HG02642 (cell line): ENCODE measurements at regions not wholly inside any gene's neighbourhood (a gene's known extent, or its start where the extent isn't known, plus 50 kb on each side); places are given as distances from the start of the nearest gene placed in this dataset.
"Not testable (repeated sequence)": the region's sequence is repeated elsewhere in the genome, so short reads cannot be mapped to it uniquely, and the experiment has no call there.

ENCODE experiments used
- ATAC-seq: cut with Tn5 transposase; IDR thresholded peaks from one replicate; pipeline ENCODE4 v1.9.1; 2021; ENCODE audit warnings: mild to moderate bottlenecking; ENCODE audit not compliant: unreplicated experiment, poor library complexity

DNA sequence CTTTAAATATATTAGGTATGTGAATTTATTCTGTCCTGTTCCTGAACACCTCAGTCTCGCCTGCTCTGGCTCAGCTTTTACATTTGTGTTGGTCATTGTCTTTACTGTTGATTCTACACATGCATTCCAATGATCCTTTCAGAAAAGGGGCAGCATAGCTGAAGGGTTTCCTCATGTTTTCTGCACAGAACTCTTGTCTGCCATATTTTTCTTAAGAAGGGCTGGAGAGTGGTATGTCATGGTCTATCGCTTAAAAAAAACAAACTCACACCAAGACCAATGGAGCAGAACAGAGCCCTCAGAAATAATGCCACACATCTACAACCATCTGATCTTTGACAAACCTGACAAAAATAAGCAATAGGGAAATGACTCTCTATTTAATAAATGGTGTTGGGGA lies 215.8 kb upstream of the HSFY2 start:
- ATAC-seq, result no peak

DNA sequence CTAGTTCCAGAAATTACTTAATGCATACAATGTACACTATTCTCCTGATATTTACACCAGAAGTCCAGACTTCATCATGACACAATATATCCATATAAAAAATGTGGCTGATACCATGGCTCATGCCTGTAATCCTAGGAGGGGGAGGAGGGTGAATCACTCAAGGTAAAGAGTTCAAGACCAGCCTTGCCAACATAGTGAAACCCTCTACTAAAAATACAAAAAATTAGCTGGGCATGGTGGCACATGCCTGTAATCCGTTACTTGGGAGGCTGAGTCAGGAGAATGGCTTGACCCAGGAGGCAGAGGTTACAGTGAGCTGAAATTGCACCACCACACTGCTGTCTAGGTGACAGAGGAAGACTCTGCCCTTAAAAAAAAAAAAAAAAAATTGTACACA lies 192.5 kb upstream of the HSFY2 start:
- ATAC-seq, result no peak

DNA sequence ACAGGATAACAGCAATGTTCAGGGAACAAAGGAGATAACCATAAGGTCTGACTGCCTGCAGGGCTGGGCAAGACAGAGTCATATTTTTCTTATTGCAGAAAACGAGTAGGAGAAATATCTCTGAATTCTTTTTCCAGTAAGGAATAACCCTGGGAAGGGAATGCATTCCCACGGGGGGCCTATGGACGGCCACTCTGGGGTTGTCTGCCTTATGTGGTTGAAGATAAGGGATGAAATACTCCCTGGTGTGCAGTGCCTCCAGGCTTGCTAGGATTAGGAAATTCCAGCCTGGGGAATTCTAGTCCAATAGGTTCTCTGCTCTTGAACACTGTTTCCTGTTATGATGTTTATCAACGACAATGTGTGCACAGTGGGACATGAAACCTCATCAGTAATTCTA lies 185.3 kb upstream of the HSFY2 start:
- ATAC-seq, result no peak

DNA sequence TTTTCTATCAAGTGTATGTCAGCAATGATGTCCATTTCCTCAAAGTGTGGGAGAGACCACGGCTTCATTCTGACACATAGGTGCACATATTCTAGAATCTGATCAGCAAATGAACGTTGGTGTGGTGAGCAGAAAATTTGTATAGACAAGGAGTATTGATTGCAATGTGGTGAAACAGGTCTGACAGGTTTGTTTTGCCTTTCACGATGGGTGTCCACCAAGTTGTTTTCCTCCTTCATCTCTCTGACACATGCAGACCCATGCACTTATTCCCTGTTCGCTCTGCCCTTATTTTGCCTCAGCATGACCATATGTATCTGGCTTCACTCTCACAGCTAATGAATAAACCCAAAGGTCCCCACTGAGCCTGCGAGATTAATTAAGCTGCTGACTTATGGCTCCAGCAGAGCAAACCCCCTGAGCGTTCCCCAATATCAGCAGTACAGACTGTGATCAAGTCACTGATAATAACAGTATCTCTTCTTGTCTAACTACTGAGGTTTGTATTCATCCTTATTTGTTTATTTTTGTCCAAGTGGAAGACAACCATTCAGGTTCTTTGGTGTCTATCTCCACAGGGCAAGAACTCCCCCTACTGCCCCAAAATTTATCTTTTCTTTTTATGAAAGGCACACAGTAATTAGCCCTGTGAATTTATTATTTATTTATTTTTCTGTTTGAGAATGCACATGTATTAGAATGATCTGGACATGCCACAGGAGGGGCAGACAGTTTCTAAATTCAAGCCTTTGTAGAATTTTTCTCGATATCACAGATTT lies 178.3 kb upstream of the HSFY2 start:
- no peak for ATAC-seq

DNA sequence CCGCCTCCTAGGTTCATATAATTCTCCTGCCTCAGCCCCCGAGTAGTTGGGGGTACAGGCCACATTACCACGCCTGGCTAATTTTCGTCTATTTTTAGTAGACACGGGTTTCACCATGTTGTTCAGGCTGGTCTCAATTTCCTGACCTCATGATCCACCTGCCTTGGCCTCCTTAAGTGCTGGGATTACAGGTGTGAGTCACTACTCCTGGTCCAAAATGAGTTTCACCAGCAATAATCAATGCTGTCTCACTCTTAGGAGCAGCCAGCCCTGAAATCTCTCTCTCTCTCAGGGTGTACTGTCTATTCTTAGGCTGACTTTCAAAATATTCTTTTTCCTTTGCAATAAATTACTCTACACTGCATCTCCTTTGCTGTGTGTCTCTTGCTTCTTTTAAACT lies 177.5 kb upstream of the HSFY2 start:
- ATAC-seq, result peak; percentile 78

DNA sequence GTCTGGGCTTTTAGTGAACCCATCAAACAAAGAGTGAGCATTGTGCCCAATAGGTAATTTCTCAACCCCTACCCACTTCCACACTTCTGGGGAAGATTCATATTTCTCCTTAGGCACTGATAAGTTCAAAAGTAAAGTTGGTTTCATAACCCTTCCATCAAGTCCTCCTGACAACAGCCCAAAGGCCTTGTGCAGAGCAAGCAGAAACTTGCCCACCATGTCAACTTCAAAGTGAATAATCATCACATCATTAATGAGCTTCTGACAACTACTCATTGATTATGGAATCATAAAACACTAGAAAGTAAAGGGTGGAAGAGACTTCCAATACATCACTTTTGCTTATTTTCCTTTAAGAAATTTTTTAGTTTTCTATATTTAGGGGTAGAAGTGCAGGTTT lies 163.3 kb upstream of the HSFY2 start:
- ATAC-seq, result no peak

DNA sequence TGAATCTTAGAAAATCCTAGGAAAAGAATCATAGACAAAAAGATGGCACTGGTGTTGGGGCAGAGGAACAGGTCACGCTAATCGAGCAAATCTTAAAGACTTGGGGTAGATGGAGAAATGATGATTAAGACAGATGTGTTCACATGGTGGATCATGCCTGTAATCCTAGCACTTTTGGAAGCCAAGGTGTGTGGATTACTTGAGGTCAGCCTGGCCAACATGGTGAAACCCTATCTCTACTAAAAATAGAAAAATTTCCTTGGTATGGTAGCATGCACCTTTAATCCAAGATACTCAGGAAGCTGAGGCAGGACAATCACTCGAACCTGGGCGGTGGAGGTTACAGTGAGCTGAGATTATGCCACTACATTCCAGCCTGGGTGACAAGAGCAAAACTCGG lies 145.7 kb upstream of the HSFY2 start:
- no peak for ATAC-seq

DNA sequence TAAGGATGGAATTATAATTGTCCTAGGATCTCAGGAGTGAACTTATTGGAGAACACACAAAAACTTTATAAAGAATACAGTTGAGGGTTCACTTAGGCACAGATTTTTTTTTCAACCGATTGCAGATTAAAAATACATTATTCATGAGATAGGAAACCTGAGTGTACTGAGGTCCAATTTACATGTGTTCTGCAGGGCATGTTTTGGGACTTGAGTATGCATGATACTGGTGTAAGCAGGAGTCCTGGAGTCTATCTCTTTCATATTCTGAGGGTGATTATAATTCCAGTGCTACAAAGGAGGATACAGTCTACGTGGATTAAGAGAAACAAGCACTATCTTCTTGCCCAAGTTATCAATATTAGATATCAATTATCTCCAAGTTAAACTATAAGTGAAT lies 139.3 kb upstream of the HSFY2 start:
- ATAC-seq, result no peak

DNA sequence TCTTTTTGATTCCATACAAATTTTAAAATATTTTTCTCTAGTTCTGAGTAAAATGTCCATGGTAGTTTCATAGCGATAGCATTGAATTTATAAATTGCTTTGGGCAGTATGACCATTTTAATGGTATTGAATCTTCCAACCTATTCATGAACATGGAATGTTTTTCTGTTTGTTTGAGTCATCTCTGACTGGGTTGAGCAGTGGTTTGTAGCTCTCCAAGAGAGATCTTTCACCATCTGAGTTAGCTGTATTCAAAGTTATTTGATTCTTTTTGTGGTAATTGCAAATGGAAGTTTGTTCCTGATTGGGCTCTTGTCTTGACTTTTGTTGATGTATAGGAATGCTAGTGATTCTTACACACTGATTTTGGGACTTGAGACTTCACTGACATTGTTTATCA lies 136.3 kb upstream of the HSFY2 start:
- no peak for ATAC-seq

DNA sequence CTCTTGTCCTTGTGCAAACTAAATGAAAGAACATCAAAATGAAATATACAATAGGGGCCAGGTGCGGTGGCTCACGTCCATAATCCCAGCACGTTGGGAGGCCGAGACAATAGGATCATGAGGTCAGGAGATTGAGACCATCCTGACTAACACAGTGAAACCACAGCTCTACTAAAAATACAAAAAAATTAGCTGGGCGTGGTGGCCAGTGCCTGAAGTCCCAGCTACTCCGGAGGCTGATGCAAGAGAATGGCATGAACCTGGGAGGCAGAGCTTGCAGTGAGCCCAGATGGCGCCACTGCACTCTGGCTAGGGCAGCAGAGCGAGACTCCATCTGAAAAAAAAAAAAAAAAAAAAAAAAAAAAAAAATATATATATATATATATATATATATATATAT lies 132.7 kb upstream of the HSFY2 start:
- not testable (repeated sequence) for ATAC-seq

DNA sequence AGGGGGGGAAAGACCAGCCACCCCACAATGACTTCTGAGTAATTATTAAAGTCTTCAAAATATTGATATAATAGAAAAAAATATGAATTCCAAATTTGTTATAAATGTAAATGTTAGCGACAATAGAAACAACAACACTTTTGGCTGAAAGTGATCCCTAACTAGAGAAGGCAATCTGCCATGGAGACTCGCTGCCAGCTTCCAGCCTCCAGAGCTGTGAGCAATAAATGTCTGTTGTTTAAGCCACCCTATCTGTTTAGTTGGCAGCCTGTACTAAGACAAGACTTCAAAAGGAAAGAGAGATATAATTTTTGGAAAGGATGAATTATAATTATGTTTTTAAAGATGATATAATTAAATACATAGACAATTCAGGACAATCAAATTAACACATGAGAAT lies 130.8 kb upstream of the HSFY2 start:
- no peak for ATAC-seq

DNA sequence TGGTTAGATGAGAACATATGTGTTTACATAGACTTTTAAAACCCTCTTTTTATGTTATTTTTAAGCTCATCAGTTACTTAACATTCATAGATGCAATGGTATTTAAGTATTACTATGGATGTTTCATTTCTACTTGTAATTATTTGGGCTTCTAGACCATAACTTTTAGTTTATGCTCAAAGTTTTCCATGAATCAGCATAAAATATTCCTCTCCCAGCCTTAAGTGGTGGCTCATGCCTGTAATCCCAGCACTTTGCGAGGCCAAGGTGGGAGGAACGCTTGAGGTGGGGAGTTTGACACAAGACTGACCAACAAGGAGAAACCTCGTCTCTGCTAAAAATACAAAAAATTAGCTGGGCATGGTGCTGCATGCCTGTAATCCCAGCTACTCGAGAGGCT lies 118.5 kb upstream of the HSFY2 start:
- no peak for ATAC-seq

DNA sequence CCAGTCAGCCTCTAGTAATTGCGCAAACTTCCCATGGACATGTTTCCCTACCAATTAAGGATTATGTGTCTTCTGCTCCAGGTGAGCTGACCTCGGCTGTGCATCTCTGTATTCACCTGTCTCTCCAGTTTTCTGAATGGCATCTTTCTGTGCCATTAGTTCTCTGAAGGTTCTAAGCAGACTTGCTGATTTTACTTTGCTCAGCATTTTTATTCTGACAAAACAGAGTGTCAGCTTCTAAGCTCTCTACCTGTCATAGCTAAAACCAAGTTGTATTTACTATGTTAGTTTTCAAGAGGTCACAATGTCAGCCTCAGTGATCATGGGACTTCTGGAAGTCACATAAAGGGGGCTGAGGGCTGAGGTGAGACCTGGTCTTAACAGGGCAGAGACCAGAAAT lies 116.0 kb upstream of the HSFY2 start:
- no peak for ATAC-seq

DNA sequence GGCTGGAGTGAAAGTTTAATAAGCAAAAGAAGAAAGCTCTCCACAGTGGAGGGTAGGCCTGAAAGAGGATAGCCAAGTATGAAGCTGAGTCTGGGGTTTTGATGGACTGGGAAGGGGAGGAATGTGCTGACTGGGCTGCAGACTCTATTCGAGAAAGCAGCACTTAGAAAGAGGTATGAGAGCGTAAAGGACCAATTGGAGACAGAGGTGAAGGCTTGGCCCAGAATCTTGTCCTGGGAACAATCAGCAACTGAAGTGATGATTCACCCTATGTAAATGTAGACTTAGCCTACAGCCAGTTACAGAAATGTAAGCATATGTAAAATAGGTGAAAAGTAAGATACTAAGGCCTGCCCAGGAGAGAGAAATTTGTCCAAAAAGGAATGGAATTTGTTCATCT lies 111.2 kb upstream of the HSFY2 start:
- no peak for ATAC-seq

DNA sequence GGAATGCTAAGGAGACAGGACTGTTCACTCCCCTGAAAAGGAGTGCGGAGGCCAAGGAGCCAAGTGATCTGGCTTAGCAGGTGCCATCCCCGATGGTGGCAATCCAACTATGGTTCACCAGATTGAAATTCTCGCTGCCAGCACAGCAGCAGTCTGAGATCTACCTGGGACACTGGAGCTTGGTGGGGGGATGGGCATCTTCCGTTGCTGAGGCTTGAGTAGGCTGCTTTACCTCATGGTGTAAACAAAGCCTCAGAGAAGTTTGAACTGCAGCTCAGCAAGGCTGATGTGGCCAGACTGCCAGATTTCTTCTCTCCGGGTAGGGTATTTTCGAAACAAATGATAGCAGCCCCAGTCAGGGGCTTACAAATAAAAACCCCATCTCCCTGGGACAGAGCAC lies 95.6 kb upstream of the HSFY2 start:
- ATAC-seq, result not testable (repeated sequence)

DNA sequence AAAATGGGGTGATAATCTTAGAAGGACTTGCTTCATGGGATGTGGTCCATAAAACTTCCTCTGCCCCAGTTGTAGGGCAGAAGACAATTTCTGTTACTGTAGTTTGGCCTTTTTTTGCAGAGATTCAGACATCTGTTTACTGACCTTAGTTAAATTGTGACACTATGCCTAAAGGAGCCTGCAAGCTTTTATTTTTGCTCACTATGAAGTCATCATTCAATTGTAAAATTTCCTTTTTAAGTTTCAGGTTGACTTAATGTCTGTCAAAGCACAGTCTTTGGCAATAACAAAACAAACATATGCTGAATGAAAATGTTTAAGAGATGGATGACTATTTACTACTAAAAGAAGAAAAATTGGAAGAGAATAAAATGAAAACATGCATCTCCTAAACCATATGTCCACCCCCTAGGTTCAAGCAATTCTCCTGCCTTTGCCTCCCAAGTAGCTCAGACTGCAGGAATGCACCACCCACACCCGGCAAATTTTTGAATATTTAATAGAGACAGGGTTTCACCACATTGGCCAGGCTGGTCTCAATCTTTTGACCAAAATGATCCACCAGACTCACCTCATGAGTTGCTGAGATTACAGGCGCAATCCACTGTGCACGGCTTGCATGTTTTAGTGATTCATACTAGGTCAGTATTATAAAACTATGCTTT lies 93.5 kb upstream of the HSFY2 start:
- ATAC-seq, result not testable (repeated sequence)

DNA sequence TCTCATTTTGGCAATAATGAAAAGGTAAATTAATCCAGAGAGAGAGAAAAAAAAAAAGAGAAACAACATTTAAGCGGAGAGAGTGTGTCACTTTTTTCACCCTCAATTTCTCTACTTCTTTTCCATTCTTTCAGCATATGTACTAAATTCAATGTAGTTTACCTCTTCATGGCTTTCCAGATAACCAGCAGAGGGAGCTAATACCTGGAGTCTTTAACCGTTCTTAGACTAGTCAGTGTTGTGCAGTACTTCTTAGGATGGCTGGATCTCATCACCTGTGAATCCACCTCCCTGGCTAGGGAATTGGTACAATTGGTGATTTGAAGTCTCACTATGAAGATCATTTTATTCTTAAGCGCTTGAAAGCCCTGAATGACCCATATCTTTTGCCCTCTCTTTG lies 87.3 kb upstream of the HSFY2 start:
- peak; percentile 45 for ATAC-seq

DNA sequence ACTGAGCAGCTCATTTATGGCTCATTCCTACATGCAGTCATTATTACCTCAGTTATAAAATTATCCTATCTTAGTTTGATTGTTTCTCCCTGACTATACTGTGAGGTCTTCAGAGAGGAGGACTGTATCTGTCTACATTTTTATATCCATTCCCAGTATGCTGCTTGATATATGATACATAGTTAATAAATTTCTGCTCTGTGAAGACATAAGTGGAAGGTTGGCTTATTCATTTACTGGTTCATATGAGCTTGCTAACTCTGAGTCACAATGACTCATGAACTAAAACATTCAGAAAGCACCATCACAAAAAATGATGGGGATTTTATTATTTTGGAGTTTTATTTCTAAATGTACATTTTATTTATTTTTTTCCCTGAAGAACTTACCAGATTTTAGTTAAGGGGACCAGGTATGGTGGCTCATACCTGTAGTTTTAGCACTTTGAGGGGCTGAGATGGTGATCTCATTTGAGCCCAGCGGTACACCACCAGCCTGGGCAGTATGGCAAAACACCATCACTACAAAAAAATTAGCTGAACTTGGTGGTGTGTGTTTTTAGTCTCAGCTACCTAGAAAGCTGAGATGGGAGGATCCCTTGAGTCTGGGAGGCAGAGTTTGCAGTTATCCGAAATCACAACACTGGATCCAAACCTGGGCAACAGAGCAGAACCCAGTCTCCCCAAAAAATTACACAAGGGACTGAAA lies 85.1 kb upstream of the HSFY2 start:
- ATAC-seq, result not testable (repeated sequence)

DNA sequence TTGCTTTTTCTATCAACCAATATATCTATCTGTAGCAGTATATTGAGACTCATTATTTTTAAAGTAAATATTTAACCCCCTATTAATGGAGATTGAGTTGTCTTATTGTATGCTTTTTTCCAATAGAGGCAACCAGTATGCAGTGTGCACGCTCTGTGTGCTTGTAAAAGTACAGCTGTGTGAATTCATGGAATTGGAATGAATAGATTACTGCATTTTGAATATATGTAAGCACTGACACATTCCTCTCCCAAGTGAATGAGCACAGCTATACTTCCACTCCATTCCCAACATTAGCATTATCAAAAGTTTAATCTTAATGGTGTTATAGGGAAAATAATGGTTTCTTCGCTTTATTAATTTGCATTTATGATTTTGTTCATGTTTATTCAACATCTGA lies 81.6 kb upstream of the HSFY2 start:
- ATAC-seq, result not testable (repeated sequence)

DNA sequence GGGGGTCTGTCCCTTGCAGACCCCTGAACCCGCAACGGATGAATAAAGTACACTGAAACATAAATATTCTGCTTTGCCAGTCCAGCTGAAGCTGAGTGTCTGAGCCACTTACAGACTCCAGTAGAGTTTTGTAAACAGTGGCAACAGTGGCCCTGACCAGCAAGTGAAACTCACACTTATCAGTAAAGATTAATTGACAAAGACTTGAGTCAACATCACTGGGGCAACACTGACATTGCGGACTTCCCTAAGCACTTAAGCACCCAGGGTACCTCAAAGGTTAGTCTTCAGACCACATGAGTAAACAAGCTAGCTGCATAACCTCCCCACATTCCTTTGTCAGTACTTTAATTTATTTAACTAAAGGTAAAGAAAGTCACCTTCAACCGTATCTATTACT lies 79.8 kb upstream of the HSFY2 start:
- ATAC-seq, result not testable (repeated sequence)

DNA sequence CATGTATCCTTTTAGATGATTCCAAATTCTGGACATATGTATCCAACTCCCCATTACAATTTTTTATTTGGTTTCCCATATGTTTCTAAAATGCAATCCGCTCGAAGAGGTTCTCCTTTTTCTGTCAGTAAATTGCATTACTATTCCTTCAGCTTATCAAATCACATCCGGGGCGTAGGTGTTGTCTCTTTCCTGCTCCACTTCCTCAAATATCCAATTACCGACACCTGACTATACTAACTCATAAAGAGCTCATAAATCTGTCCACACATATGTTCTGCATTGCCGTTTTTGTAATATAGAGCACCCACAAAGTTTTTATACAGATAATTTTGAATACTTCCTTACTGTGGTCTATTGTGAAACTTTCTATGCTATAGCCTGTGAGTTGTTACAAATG lies 63.1 kb upstream of the HSFY2 start:
- not testable (repeated sequence) for ATAC-seq
